Testis (tissue), 2 donors: ENCODE measurements at regions not wholly inside any gene's neighbourhood (a gene's known extent, or its start where the extent isn't known, plus 50 kb on each side); places are given as distances from the start of the nearest gene placed in this dataset.
A peak's percentile ranks its signal among the peaks of the same experiment; 100 is the strongest.

Experiments used
- DNase-seq: peaks from one replicate; pipeline ENCODE4 v3.0.0-alpha.2; 2019
- H3K27ac ChIP-seq, 2 donors: fragments of 200-600 bp; sonication (generic); one replicate each; pipeline ENCODE4 v1.5.1; 2019
- H3K27me3 ChIP-seq: fragments of 200-600 bp; sonication (generic); one replicate; pipeline ENCODE4 v1.5.1; 2019
- H3K36me3 ChIP-seq: fragments of 200-600 bp; sonication (generic); one replicate; pipeline ENCODE4 v1.5.1; 2017; ENCODE audit warnings: low read depth; ENCODE audit errors: missing control alignments
- H3K4me1 ChIP-seq: fragments of 200-600 bp; sonication (generic); one replicate; pipeline ENCODE4 v1.5.1; 2019
- H3K4me3 ChIP-seq, 2 donors: fragments of 200-600 bp; sonication (generic); one replicate each; pipeline ENCODE4 v1.5.1; 2017 to 2019
- H3K9me3 ChIP-seq: fragments of 200-600 bp; sonication (generic); one replicate; pipeline ENCODE4 v1.5.1; 2017
- POLR2A ChIP-seq: fragments of 450-650 bp; IDR thresholded peaks from one replicate; pipeline ENCODE4 v1.6.1; 2017; ENCODE audit warnings: antibody characterized with exemption, mild to moderate bottlenecking, moderate library complexity
- WGBS, 2 donors: methylation state at CpG; one replicate each; pipeline ENCODE4 v1.1.5; 2018; 5-methylcytosine and 5-hydroxymethylcytosine counted together
- intact Hi-C: fragments of 100-400 bp; cut with DNase I; formaldehyde crosslinking; loops from one replicate; pipeline ENCODE4 v1.15.1; 2023; ENCODE audit warnings: low total_unique reads
- TF ChIP-seq, protein P1 (sequence below), 3 experiments: fragments of 450-650 bp in 2 of 3; fragments of 200-600 bp in 1 of 3; sonication (generic) in 1 of 3; IDR thresholded peaks; one replicate each; pipeline ENCODE4 v1.5.1; 2016 to 2019; ENCODE audit warnings: antibody characterized with exemption in 3 of 3, mild to moderate bottlenecking in 2 of 3, moderate library complexity in 1 of 3

DNA sequence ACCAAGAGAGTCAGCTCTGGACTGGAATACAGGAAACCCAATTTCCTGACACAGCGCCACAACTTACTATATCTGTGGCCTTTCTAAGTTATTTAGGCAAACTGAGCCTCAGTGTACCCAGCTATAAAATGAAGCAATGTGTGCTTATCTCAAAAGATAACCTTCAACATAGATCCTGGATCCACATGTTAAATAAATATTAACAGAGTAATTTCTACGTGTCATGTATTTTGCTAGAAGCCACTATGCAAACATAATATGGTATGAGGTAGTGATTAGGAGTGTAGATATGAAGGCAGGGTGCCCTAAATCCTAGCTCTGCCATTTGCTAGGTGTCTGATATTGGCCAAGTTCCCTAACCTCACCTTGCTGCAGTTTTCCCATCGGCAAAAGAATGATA, 527.0 kb downstream of the RAB28 start:
- H3K27ac ChIP-seq, result no peak overlapping the region
- H3K27me3 ChIP-seq, result no peaks in the 10 kb centered on the region
- no peaks in the 10 kb centered on the region for H3K9me3 ChIP-seq
- 89 to 91% methylated on average over 3 of the region's 3 CpGs for WGBS, 2 donors
- H3K4me1 ChIP-seq, result no peaks in the 10 kb centered on the region
- no peaks in the 10 kb centered on the region for H3K36me3 ChIP-seq
- intact Hi-C loops, result no loop called here
- no peak overlapping the region for H3K4me3 ChIP-seq
- DNase-seq, result no peak
- TF ChIP-seq, protein P1, sequence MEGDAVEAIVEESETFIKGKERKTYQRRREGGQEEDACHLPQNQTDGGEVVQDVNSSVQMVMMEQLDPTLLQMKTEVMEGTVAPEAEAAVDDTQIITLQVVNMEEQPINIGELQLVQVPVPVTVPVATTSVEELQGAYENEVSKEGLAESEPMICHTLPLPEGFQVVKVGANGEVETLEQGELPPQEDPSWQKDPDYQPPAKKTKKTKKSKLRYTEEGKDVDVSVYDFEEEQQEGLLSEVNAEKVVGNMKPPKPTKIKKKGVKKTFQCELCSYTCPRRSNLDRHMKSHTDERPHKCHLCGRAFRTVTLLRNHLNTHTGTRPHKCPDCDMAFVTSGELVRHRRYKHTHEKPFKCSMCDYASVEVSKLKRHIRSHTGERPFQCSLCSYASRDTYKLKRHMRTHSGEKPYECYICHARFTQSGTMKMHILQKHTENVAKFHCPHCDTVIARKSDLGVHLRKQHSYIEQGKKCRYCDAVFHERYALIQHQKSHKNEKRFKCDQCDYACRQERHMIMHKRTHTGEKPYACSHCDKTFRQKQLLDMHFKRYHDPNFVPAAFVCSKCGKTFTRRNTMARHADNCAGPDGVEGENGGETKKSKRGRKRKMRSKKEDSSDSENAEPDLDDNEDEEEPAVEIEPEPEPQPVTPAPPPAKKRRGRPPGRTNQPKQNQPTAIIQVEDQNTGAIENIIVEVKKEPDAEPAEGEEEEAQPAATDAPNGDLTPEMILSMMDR (IDR thresholded peaks at IDR 0.05), result no peak
- no peak for TF ChIP-seq POLR2A

DNA sequence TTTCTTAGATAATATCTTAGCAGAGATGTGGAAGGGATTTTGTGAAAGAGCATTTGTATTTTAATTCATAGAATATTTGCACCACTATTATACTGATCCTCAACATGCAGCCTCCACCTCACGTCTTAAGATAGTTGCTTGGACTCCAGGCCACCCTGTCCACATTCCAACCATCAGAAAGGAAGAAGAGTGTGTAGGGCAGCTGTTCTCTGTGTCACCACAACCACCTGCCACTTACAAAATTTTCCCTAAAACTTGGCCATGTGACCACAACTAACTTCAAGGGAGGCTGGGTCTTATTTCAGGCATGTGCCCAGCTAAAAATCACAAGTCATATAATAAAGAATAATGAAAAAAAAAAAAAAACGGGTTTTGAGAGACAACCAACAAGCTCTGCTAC, 528.1 kb downstream of the RAB28 start:
- Histone ChIP-seq H3K4me3 (no peak overlapping the region), H3K36me3 (no peaks in the 10 kb centered on the region), H3K4me1 (no peaks in the 10 kb centered on the region), H3K27me3 (no peaks in the 10 kb centered on the region), H3K27ac (no peak overlapping the region), H3K9me3 (no peaks in the 10 kb centered on the region)
- intact Hi-C loops, result no loop called here
- DNase-seq, result no peak
- no peak for TF ChIP-seq POLR2A
- TF ChIP-seq, protein P1 (IDR thresholded peaks at IDR 0.05), result no peak
- WGBS, 2 donors, result 79 to 81% methylated on average over 2 of the region's 2 CpGs

DNA sequence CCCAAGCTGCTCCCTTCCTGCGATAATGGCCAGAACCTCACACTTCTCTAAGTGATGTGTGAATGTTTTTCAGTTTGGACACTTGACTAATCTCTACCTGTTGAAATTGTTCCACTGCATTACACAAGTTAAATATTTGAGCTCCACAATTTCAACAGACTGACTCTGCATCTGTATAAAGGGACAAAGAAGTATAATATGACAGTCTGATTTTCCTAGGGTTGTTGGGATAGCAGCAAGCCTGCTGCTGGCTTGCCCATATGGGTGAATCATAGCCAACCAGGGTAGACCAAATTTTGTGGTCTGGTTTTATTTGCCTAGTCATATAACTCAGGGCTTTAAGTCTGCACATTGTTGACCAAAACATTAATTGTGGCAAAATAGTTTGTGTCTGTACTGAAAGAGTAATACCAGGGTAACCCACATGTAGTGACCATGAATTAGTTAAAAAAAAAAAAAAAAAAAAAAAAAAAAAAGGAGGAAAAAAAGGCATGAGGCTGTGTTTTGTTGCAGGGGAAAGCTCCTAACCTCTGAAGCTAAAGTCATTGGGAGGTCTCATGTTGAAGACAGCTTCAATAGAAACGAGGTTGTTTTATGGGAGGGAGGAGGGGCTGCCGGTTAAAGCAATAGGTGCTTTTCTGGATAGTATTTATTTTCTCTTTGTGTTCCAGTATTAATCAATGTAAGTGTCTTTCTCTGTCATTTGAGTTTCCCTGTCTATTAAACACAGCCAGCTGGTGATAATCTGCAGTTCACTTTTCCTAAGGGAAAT, 534.2 kb downstream of the RAB28 start:
- no peaks in the 10 kb centered on the region for H3K9me3 ChIP-seq
- no peaks in the 10 kb centered on the region for H3K36me3 ChIP-seq
- DNase-seq, result no peak
- H3K27me3 ChIP-seq, result no peaks in the 10 kb centered on the region
- no peak overlapping the region for H3K27ac ChIP-seq
- no peak overlapping the region for H3K4me3 ChIP-seq
- 49 to 51% methylated on average over 3 of the region's 3 CpGs for WGBS, 2 donors
- no peaks in the 10 kb centered on the region for H3K4me1 ChIP-seq
- intact Hi-C loops, result no loop called here
- TF ChIP-seq POLR2A, result no peak
- TF ChIP-seq, protein P1 (IDR thresholded peaks at IDR 0.05), result no peak

DNA sequence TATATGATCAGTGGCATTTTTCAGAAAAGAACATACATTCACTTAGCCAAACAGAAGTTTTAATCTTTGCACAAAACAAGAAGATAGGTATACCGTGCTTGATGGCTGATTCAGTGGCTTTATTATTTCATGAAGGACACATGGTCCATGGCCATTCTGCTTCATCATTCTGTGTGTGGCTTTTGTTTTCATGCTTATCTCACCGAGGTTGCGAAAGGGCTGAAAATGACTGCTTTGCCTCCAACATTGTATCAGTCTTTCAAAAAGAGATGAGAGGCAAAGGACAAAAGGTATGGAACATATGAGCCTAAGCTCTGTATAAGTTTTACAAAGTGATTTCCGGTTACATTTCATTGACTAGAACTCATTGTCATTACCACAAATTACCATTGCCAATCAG, 541.1 kb downstream of the RAB28 start:
- DNase-seq, result peak; percentile 25
- Histone ChIP-seq H3K27ac (no peak overlapping the region), H3K4me1 (no peaks in the 10 kb centered on the region), H3K9me3 (no peaks in the 10 kb centered on the region), H3K27me3 (no peaks in the 10 kb centered on the region), H3K4me3 (no peak overlapping the region), H3K36me3 (no peaks in the 10 kb centered on the region)
- no peak for TF ChIP-seq POLR2A
- TF ChIP-seq, protein P1 (IDR thresholded peaks at IDR 0.05), result no peak
- WGBS, 2 donors, result 60 to 72% methylated on average over 4 of the region's 4 CpGs
- intact Hi-C loops, result no loop called here

DNA sequence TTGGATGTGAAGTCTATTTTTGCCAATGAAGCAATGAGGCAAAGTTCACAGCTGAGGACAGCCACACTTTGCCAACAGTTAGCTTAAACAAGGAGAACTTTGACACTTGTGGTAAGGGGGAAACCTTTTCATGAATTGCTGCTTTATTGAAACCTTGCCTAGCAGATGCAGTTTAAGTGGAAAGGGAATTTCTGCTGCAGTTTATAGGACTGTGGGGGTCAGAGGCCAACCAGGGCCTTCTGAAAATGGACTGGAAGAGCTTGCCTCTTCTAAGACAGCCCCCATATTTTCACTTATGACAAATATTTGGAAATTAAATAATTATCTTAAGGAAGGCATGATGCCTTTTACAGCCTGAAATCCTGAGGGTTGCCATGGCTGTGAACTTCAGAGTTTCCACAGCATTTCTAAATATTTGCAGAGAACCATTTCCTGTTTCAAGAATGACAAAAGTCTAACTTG, 550.3 kb downstream of the RAB28 start:
- intact Hi-C loops, result no loop called here

More for the DNA sequence above, 550.3 kb downstream of the RAB28 start:
- Histone ChIP-seq H3K36me3 (no peaks in the 10 kb centered on the region), H3K27ac (no peak overlapping the region), H3K27me3 (no peaks in the 10 kb centered on the region), H3K4me3 (no peak overlapping the region), H3K9me3 (no peaks in the 10 kb centered on the region), H3K4me1 (no peaks in the 10 kb centered on the region)
- no peak for TF ChIP-seq POLR2A
- TF ChIP-seq, protein P1 (IDR thresholded peaks at IDR 0.05), result no peak
- DNase-seq, result no peak
